HepG2 (cell line): ENCODE measurements at regions not wholly inside any gene's neighbourhood (a gene's known extent, or its start where the extent isn't known, plus 50 kb on each side); places are given as distances from the start of the nearest gene placed in this dataset.

Experiments used
- ATAC-seq: fragments of 200-7000 bp; cut with Tn5 transposase; 3 replicates; pipeline ENCODE4 v1.9.1; 2020; ENCODE audit warnings: mild to moderate bottlenecking, moderate library complexity
- BruUV-seq: library from RNA; stranded (reverse); fragments of 400-500 nt; replicated peaks from 2 replicates; lab custom pipeline; 2021; lab: Mats Ljungman, UMichigan
- CTCF ChIA-PET: fragments of 300-600 bp; formaldehyde crosslinking; extraction: SDS; loops from one replicate; lab custom pipeline; 2021; ENCODE audit warnings: low total read pairs, inconsistent platforms, low intra/inter-chr PET ratio; lab: Yijun Ruan, JAX
- POLR2A ChIA-PET: fragments of 350-600 bp; sonication (Branson Sonifier 250); formaldehyde crosslinking; loops from one replicate; lab custom pipeline; 2020; ENCODE audit warnings: antibody characterized with exemption, inconsistent platforms; lab: Yijun Ruan, JAX
- DNase-seq: peaks from one replicate; pipeline ENCODE4 v3.0.0-alpha.2; 2015; ENCODE audit warnings: low spot score
- FAIRE-seq: peaks from 3 replicates; lab custom pipeline; 2011; peaks lifted over from hg19 to GRCh38; lab: Jason Lieb, UNC
- H2AFZ ChIP-seq: one replicate; pipeline ENCODE4 v1.6.1; 2011; ENCODE audit warnings: low read length, inconsistent platforms
- H3K27ac ChIP-seq: fragments of 300-600 bp; 3 replicates; pipeline ENCODE4 v1.8.0; 2011; ENCODE audit warnings: mixed run types, mild to moderate bottlenecking, mixed read lengths, low read length, inconsistent platforms; ENCODE audit not compliant: insufficient read depth; ENCODE audit errors: extremely low read length
- H3K27me3 ChIP-seq, 2 experiments: fragments of 200-600 bp in 1 of 2; 2 replicates in 1 of 2; 3 replicates in 1 of 2; pipeline versions ENCODE4 v1.6.0 to v1.8.0; 2011; ENCODE audit warnings: low read length in 2 of 2, mild to moderate bottlenecking in 2 of 2, moderate library complexity in 2 of 2, inconsistent platforms in 1 of 2; ENCODE audit not compliant: insufficient read depth in 2 of 2, control insufficient read depth in 1 of 2
- H3K36me3 ChIP-seq, 2 experiments: fragments of 200-600 bp in 1 of 2; replicated peaks in 1 of 2; 2 replicates in 1 of 2; 3 replicates in 1 of 2; pipeline versions ENCODE4 v1.5.1 to v1.8.0; 2011; ENCODE audit warnings: low read length in 2 of 2, inconsistent platforms in 1 of 2; ENCODE audit not compliant: insufficient read depth in 2 of 2, control insufficient read depth in 1 of 2
- H3K4me1 ChIP-seq: 2 replicates; pipeline ENCODE4 v1.5.1; 2012; ENCODE audit warnings: low read length, inconsistent platforms; ENCODE audit not compliant: insufficient read depth
- H3K4me2 ChIP-seq: 2 replicates; pipeline ENCODE4 v1.6.0; 2011; ENCODE audit warnings: low read depth, low read length, inconsistent platforms
- H3K4me3 ChIP-seq, 3 experiments: fragments of 200-600 bp in 1 of 3; sonication (generic), shearing (Covaris generic) in 1 of 3; replicated peaks in 1 of 3; 2 replicates each; pipeline ENCODE4 v1.5.1; 2011 to 2016; ENCODE audit warnings: low read length in 3 of 3, inconsistent platforms in 2 of 3, low read depth in 2 of 3, mild to moderate bottlenecking in 2 of 3, control low read depth in 1 of 3, mixed read lengths in 1 of 3; ENCODE audit not compliant: insufficient read depth in 1 of 3
- H3K79me2 ChIP-seq: one replicate; pipeline ENCODE4 v1.6.1; 2011; ENCODE audit warnings: low read length, inconsistent platforms; ENCODE audit not compliant: insufficient read depth
- H3K9ac ChIP-seq: 2 replicates; pipeline ENCODE4 v1.6.0; 2011; ENCODE audit warnings: mild to moderate bottlenecking, low read depth, low read length, inconsistent platforms; ENCODE audit not compliant: insufficient read depth
- H3K9me3 ChIP-seq: 2 replicates; pipeline ENCODE4 v1.5.1; 2012; ENCODE audit warnings: mild to moderate bottlenecking, low read length
- H4K20me1 ChIP-seq: 2 replicates; pipeline ENCODE4 v1.6.0; 2011; ENCODE audit warnings: inconsistent platforms, mild to moderate bottlenecking, low read length, moderate library complexity; ENCODE audit not compliant: insufficient read depth
- ATF2 ChIP-seq: sonication (generic); formaldehyde crosslinking; IDR thresholded peaks from 2 replicates; pipeline ENCODE4 v1.4.0; 2020; ENCODE audit warnings: missing genetic modification reagents
- BORCS8-MEF2B ChIP-seq: sonication (generic); formaldehyde crosslinking; IDR thresholded peaks from 2 replicates; pipeline ENCODE4 v1.8.0; 2022; ENCODE audit warnings: mild to moderate bottlenecking, missing genetic modification reagents
- CCDC6 ChIP-seq: sonication (generic); formaldehyde crosslinking; IDR thresholded peaks from 2 replicates; pipeline ENCODE4 v1.8.1; 2022; ENCODE audit warnings: mild to moderate bottlenecking, missing genetic modification reagents, moderate library complexity
- DR1 ChIP-seq: sonication (generic); formaldehyde crosslinking; IDR thresholded peaks from 2 replicates; pipeline ENCODE4 v1.8.0; 2021; ENCODE audit warnings: mild to moderate bottlenecking, missing genetic modification reagents, inconsistent platforms
- MEF2D ChIP-seq: sonication (generic); formaldehyde crosslinking; IDR thresholded peaks from 2 replicates; pipeline ENCODE4 v1.5.1; 2020; ENCODE audit warnings: mild to moderate bottlenecking, missing genetic modification reagents
- MIXL1 ChIP-seq: IDR thresholded peaks from 2 replicates; pipeline ENCODE4 v1.6.1; 2016
- NR3C1 ChIP-seq: sonication (generic); formaldehyde crosslinking; IDR thresholded peaks from 2 replicates; pipeline ENCODE4 v1.4.0; 2020; ENCODE audit warnings: missing genetic modification reagents
- PRPF4 ChIP-seq: fragments of 200-400 bp; formaldehyde crosslinking; IDR thresholded peaks from 2 replicates; pipeline ENCODE4 v1.6.1; 2016; ENCODE audit warnings: low read length, low read depth; ENCODE audit not compliant: poor library complexity, severe bottlenecking
- RFX1 ChIP-seq: fragments of 450-650 bp; IDR thresholded peaks from 2 replicates; pipeline ENCODE4 v1.6.1; 2017
- SALL2 ChIP-seq: sonication (generic); formaldehyde crosslinking; IDR thresholded peaks from 2 replicates; pipeline ENCODE4 v1.8.1; 2023; ENCODE audit warnings: mild to moderate bottlenecking, missing genetic modification reagents, inconsistent platforms
- SMAD1 ChIP-seq: sonication (generic); formaldehyde crosslinking; IDR thresholded peaks from 2 replicates; pipeline ENCODE4 v1.4.0; 2020; ENCODE audit warnings: missing genetic modification reagents, low read depth, mild to moderate bottlenecking, borderline replicate concordance
- SP1 ChIP-seq, 2 experiments: fragments of 450-650 bp in 1 of 2; sonication (generic) in 1 of 2; formaldehyde crosslinking in 1 of 2; IDR thresholded peaks; 2 replicates each; pipeline versions ENCODE4 v1.4.0 to v1.6.1; 2016 to 2020; ENCODE audit warnings: missing genetic modification reagents in 1 of 2
- TMF1 ChIP-seq: sonication (generic); formaldehyde crosslinking; IDR thresholded peaks from 2 replicates; pipeline ENCODE4 v1.8.1; 2022; ENCODE audit warnings: low read depth, missing genetic modification reagents
- XBP1 ChIP-seq: sonication (generic); formaldehyde crosslinking; IDR thresholded peaks from 2 replicates; pipeline ENCODE4 v1.5.0; 2020; ENCODE audit warnings: missing genetic modification reagents
- ZFP62 ChIP-seq: sonication (generic); formaldehyde crosslinking; IDR thresholded peaks from 2 replicates; pipeline ENCODE4 v1.4.0; 2020; ENCODE audit warnings: missing genetic modification reagents
- ZNF143 ChIP-seq: sonication (generic); formaldehyde crosslinking; IDR thresholded peaks from 2 replicates; pipeline ENCODE4 v1.4.0; 2020; ENCODE audit warnings: missing genetic modification reagents
- ZNF160 ChIP-seq: sonication (generic); formaldehyde crosslinking; IDR thresholded peaks from 2 replicates; pipeline ENCODE4 v1.8.0; 2022; ENCODE audit warnings: mild to moderate bottlenecking, inconsistent platforms, missing genetic modification reagents
- WGBS: methylation state at CpG from one replicate; pipeline ENCODE4 v1.1.6; 2017; ENCODE audit warnings: low lambda C conversion rate; 5-methylcytosine and 5-hydroxymethylcytosine counted together
- in situ Hi-C: cut with HindIII; loops from 2 replicates; pipeline ENCODE4 v1.10.0; 2017; ENCODE audit warnings: low pct_unique_long_range_greater_than_20kb; ENCODE audit not compliant: extremely low pct_ligation_motif_present
- intact Hi-C: fragments of 100-400 bp; cut with micrococcal nuclease; formaldehyde crosslinking; loops from one replicate; pipeline ENCODE4 v1.10.0; 2022; ENCODE audit not compliant: unreplicated experiment
- TF ChIP-seq, protein P1 (sequence below): sonication (generic); formaldehyde crosslinking; IDR thresholded peaks from 2 replicates; pipeline ENCODE4 v1.4.0; 2020; ENCODE audit warnings: missing genetic modification reagents
- TF ChIP-seq, protein P2 (sequence below), 2 experiments: fragments of 450-650 bp in 1 of 2; sonication (generic) in 1 of 2; formaldehyde crosslinking; IDR thresholded peaks; 2 replicates each; pipeline versions ENCODE4 v1.5.0 to v1.8.0; 2020 to 2022; ENCODE audit warnings: mild to moderate bottlenecking in 1 of 2, missing genetic modification reagents in 1 of 2
- TF ChIP-seq, protein P3 (sequence below): sonication (generic); formaldehyde crosslinking; IDR thresholded peaks from 2 replicates; pipeline ENCODE4 v1.5.0; 2020; ENCODE audit warnings: missing genetic modification reagents

DNA sequence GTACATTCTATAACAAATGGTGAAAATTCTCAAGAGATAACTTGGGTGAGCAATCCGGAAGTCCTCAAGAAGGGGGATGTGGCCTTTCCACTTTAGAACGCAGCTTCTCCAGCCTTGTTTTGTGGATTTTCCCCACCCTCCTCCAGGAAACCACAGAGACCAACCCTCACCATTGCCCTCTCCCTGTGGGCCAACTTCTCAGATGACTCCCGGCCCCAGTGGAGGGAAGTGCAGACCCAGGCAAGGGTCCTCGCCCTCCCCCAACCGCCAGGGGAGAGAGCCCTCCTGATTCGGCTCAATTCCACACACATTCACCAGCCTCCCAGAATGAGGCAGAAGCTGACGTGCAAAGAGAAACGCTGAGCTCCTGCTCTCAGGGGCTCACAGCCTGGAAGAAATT, 277.2 kb downstream of the EIPR1 start:
- no peaks in the 10 kb centered on the region for H3K36me3 ChIP-seq
- in situ Hi-C loops (no loop called here), intact Hi-C loops (no loop called here)
- no peak for DNase-seq
- no peak for FAIRE-seq
- no peak overlapping the region for H3K4me3 ChIP-seq
- no peak for ATAC-seq
- H3K27ac ChIP-seq = no peak overlapping the region
- 56% methylated on average over 8 of the region's 8 CpGs for WGBS
- TF ChIP-seq SP1 (IDR thresholded peaks at IDR 0.05) (no peak), SP1 (CRISPR knock-in tag; IDR thresholded peaks at IDR 0.05) (no peak), BORCS8-MEF2B (CRISPR knock-in tag) (no peak), SMAD1 (CRISPR knock-in tag) (no peak), PRPF4 (no peak), DR1 (CRISPR knock-in tag) (no peak), NR3C1 (CRISPR knock-in tag) (no peak), ZFP62 (no peak), MIXL1 (CRISPR knock-in tag) (no peak), SALL2 (CRISPR knock-in tag) (no peak), XBP1 (no peak), MEF2D (CRISPR knock-in tag) (no peak), RFX1 (no peak), ZNF160 (CRISPR knock-in tag) (no peak), ATF2 (CRISPR knock-in tag) (no peak), ZNF143 (CRISPR knock-in tag) (no peak), CCDC6 (CRISPR knock-in tag) (no peak), TMF1 (CRISPR knock-in tag) (no peak)
- TF ChIP-seq, protein P1, sequence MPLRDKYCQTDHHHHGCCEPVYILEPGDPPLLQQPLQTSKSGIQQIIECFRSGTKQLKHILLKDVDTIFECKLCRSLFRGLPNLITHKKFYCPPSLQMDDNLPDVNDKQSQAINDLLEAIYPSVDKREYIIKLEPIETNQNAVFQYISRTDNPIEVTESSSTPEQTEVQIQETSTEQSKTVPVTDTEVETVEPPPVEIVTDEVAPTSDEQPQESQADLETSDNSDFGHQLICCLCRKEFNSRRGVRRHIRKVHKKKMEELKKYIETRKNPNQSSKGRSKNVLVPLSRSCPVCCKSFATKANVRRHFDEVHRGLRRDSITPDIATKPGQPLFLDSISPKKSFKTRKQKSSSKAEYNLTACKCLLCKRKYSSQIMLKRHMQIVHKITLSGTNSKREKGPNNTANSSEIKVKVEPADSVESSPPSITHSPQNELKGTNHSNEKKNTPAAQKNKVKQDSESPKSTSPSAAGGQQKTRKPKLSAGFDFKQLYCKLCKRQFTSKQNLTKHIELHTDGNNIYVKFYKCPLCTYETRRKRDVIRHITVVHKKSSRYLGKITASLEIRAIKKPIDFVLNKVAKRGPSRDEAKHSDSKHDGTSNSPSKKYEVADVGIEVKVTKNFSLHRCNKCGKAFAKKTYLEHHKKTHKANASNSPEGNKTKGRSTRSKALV (CRISPR knock-in tag) = no peak
- TF ChIP-seq, protein P2, sequence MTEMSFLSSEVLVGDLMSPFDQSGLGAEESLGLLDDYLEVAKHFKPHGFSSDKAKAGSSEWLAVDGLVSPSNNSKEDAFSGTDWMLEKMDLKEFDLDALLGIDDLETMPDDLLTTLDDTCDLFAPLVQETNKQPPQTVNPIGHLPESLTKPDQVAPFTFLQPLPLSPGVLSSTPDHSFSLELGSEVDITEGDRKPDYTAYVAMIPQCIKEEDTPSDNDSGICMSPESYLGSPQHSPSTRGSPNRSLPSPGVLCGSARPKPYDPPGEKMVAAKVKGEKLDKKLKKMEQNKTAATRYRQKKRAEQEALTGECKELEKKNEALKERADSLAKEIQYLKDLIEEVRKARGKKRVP (CRISPR knock-in tag; IDR thresholded peaks at IDR 0.05) = no peak
- TF ChIP-seq, protein P3, sequence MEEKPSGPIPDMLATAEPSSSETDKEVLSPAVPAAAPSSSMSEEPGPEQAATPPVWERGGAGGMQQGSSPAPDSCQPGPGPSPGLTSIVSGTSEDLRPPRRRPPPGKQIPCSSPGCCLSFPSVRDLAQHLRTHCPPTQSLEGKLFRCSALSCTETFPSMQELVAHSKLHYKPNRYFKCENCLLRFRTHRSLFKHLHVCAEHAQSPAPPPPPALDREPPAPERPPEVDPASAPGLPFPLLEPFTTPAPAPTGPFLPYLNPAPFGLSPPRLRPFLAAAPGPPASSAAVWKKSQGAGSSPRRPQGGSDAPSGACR (CRISPR knock-in tag) = no peak
- TF ChIP-seq, all 625 proteins: peak for 0
- Histone ChIP-seq H2AFZ (no peak overlapping the region), H3K9ac (no peak overlapping the region), H3K27me3 (peaks cover 2 to 9% of the 10 kb centered on the region in 2 experiments; a peak in 3 of 5 replicates), H3K4me1 (no peaks in the 10 kb centered on the region), H3K4me2 (no peak overlapping the region), H4K20me1 (no peaks in the 10 kb centered on the region), H3K79me2 (no peaks in the 10 kb centered on the region), H3K9me3 (no peaks in the 10 kb centered on the region)
- ChIA-PET POLR2A (no interaction called here), CTCF (no interaction called here)
- no TSS peak for BruUV-seq
